K562 (cell line): ENCODE measurements at regions not wholly inside any gene's neighbourhood (a gene's known extent, or its start where the extent isn't known, plus 50 kb on each side); places are given as distances from the start of the nearest gene placed in this dataset.

Experiments used
- ATF3 ChIP-seq, 2 experiments: fragments of 450-650 bp in 1 of 2; sonication (generic) in 1 of 2; formaldehyde crosslinking in 1 of 2; IDR thresholded peaks in 1 of 2; conservative IDR thresholded peaks in 1 of 2; 2 replicates each; pipeline versions ENCODE4 v1.6.1 to v1.8.1; 2016 to 2023; ENCODE audit warnings: mild to moderate bottlenecking in 2 of 2, moderate library complexity in 2 of 2, inconsistent platforms in 1 of 2, missing genetic modification reagents in 1 of 2
- ATF6 ChIP-seq: sonication (generic); formaldehyde crosslinking; IDR thresholded peaks from 2 replicates; pipeline ENCODE4 v1.4.0; 2020; ENCODE audit warnings: mild to moderate bottlenecking, missing genetic modification reagents
- BHLHE40 ChIP-seq: IDR thresholded peaks from 2 replicates; pipeline ENCODE4 v1.6.1; 2011; ENCODE audit warnings: low read length, improper control_type of control experiment
- CTCF ChIP-seq, 3 experiments: IDR thresholded peaks in 2 of 3; conservative IDR thresholded peaks in 1 of 3; 2 replicates each; pipeline ENCODE4 v1.5.1; 2011 to 2012; ENCODE audit warnings: low read length in 3 of 3, mild to moderate bottlenecking in 3 of 3, control low read depth in 2 of 3, improper control_type of control experiment in 1 of 3, inconsistent platforms in 1 of 3, low read depth in 1 of 3, mixed read lengths in 1 of 3, moderate library complexity in 1 of 3; ENCODE audit not compliant: insufficient read depth in 2 of 3
- E2F1 ChIP-seq: sonication (generic); formaldehyde crosslinking; IDR thresholded peaks from 2 replicates; pipeline ENCODE4 v1.8.1; 2023; ENCODE audit warnings: mild to moderate bottlenecking, missing genetic modification reagents, moderate library complexity
- FOXJ3 ChIP-seq: sonication (generic); formaldehyde crosslinking; IDR thresholded peaks from 2 replicates; pipeline ENCODE4 v1.4.0; 2020; ENCODE audit warnings: mild to moderate bottlenecking, missing genetic modification reagents
- HNRNPH1 ChIP-seq: fragments of 200-400 bp; formaldehyde crosslinking; optimal IDR thresholded peaks from 2 replicates; pipeline ENCODE3; 2017; ENCODE audit warnings: low read depth, mild to moderate bottlenecking, low read length, moderate library complexity
- MCM5 ChIP-seq: fragments of 450-650 bp; IDR thresholded peaks from 2 replicates; pipeline ENCODE4 v1.6.1; 2016; ENCODE audit warnings: low read depth
- NFATC3 ChIP-seq: fragments of 450-650 bp; IDR thresholded peaks from 2 replicates; pipeline ENCODE4 v1.6.1; 2017; ENCODE audit warnings: mild to moderate bottlenecking
- ZBTB40 ChIP-seq, 2 experiments: fragments of 450-650 bp in 1 of 2; sonication (generic) in 1 of 2; formaldehyde crosslinking in 1 of 2; IDR thresholded peaks; 2 replicates each; pipeline versions ENCODE4 v1.7.1 to v1.9.0; 2016 to 2022; ENCODE audit warnings: inconsistent platforms in 1 of 2, mild to moderate bottlenecking in 1 of 2, missing genetic modification reagents in 1 of 2
- ZNF589 ChIP-seq: fragments of 200-800 bp; sonication (Bioruptor generic); IDR thresholded peaks from 2 replicates; pipeline ENCODE4 v1.6.1; 2016; ENCODE audit warnings: low read depth, missing genetic modification characterization, missing compliant biosample characterization
- ZNF707 ChIP-seq: fragments of 250-450 bp; sonication (Bioruptor Pico); conservative IDR thresholded peaks from 2 replicates; pipeline ENCODE4 v1.8.0; 2022; ENCODE audit warnings: inconsistent platforms, mild to moderate bottlenecking, moderate library complexity
- ZNF764 ChIP-seq: fragments of 250-450 bp; sonication (Bioruptor Pico); IDR thresholded peaks from 2 replicates; pipeline ENCODE4 v1.4.0; 2020; ENCODE audit warnings: low read depth, mild to moderate bottlenecking, moderate library complexity

GRCh38 chr1:228648647-228649383 is 86.5 kb upstream of the RHOU start:
- TF ChIP-seq BHLHE40 (no peak), HNRNPH1 (no peak), ATF3 (IDR thresholded peaks at IDR 0.05) (no peak), ATF3 (CRISPR knock-in tag; conservative IDR thresholded peaks at IDR 0.05) (no peak), E2F1 (CRISPR knock-in tag) (no peak), ZBTB40 (IDR thresholded peaks at IDR 0.05) (no peak), ZBTB40 (CRISPR knock-in tag; IDR thresholded peaks at IDR 0.05) (no peak), NFATC3 (no peak), FOXJ3 (CRISPR knock-in tag) (no peak), ZNF707 (CRISPR knock-in tag) (no peak), ZNF589 (CRISPR knock-in tag) (no peak), ATF6 (CRISPR knock-in tag) (no peak), ZNF764 (CRISPR knock-in tag) (no peak), CTCF (IDR thresholded peaks at IDR 0.05 in 2 of 3, conservative IDR thresholded peaks at IDR 0.05 in 1 of 3; ENCODE audit: insufficient read depth in 2 of 3, low read depth in 1 of 3, low read length in 3 of 3) (no peak), MCM5 (no peak)
